Activated CD8-positive, alpha-beta T cell treated with anti-CD3 and anti-CD28 coated beads, Interleukin-2, amount 10 ng/mL, durations not matched to agents 7 days and 5 days (primary cell): ENCODE measurements at regions not wholly inside any gene's neighbourhood (a gene's known extent, or its start where the extent isn't known, plus 50 kb on each side); places are given as distances from the start of the nearest gene placed in this dataset.

Experiments used
- ATAC-seq: fragments of 150-1000 bp; cut with Tn5 transposase; one replicate; pipeline ENCODE4 v1.10.0; 2021; ENCODE audit warnings: moderate library complexity
- CTCF ChIA-PET: fragments of 350-600 bp; sonication (Branson Sonifier 250); formaldehyde crosslinking; loops from one replicate; lab custom pipeline; 2021; ENCODE audit warnings: antibody characterized with exemption; lab: Charles Lee
- POLR2A ChIA-PET: fragments of 350-600 bp; sonication (Branson Sonifier 250); formaldehyde crosslinking; loops from one replicate; lab custom pipeline; 2021; ENCODE audit warnings: antibody characterized with exemption; lab: Charles Lee
- DNase-seq: peaks from one replicate; pipeline ENCODE4 v3.0.0-alpha.2; 2020
- H3K27ac Mint-ChIP-seq: one replicate; pipeline ENCODE4 v1.8.0; 2021; ENCODE audit warnings: mild to moderate bottlenecking, mixed read lengths
- H3K27me3 Mint-ChIP-seq: one replicate; pipeline ENCODE4 v1.8.0; 2021; ENCODE audit warnings: low read depth, mixed read lengths
- H3K36me3 Mint-ChIP-seq: one replicate; pipeline ENCODE4 v1.8.0; 2021; ENCODE audit warnings: low read depth, mixed read lengths
- H3K4me1 Mint-ChIP-seq: one replicate; pipeline ENCODE4 v1.8.0; 2021; ENCODE audit warnings: low read depth, mixed read lengths
- H3K4me3 Mint-ChIP-seq: one replicate; pipeline ENCODE4 v1.8.0; 2021; ENCODE audit warnings: mild to moderate bottlenecking, mixed read lengths
- H3K9me3 Mint-ChIP-seq: one replicate; pipeline ENCODE4 v1.8.0; 2022; ENCODE audit warnings: mixed read lengths; ENCODE audit not compliant: insufficient read depth

DNA sequence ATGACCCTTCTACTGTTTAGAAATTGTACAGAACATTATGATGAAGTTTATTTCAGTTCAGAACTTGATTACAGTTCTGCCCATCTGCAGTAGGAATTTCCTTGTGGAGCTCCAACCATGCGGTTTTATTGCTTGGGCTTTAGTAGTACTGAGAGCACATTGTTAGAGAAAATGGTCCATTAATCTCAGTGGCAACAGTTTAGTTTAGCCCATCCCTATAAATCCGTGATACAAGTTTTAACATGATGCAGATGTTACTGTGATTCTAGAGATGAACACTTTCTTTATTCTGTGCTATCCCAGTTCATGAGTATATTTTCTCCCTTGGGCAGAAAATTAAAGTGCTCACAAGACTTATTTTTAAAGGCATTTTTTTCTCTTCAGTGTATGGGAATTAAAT, 84.8 kb upstream of the FZD8 start:
- H3K27ac Mint-ChIP-seq: no peak overlapping the region
- CTCF ChIA-PET: no interaction called here
- H3K36me3 Mint-ChIP-seq: no peaks in the 10 kb centered on the region
- ATAC-seq (no peak), DNase-seq (no peak)
- H3K27me3 Mint-ChIP-seq: no peaks in the 10 kb centered on the region
- no peaks in the 10 kb centered on the region for H3K4me1 Mint-ChIP-seq
- H3K4me3 Mint-ChIP-seq: no peak overlapping the region
- H3K9me3 Mint-ChIP-seq: no peaks in the 10 kb centered on the region
- POLR2A ChIA-PET: no interaction called here

DNA sequence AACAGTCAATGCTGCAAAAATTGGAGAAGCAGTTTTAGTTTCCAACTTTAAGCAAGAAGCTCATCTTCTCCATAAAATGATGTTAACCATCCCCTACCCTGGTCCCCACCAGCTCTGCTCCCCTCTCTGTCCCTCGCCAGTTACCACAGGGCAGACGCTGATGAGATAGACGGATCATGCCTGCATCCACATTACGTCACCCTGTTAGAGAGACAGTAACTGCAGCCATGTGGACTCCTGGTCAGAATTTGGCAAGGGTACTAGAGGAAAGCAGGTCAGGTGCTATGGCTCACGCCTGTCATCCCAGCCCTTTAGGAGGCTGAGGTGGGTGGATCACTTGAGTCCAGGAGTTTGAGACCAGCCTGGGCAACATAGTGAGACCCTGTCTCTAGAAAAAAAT, 81.9 kb upstream of the FZD8 start:
- POLR2A ChIA-PET: no interaction called here

DNA sequence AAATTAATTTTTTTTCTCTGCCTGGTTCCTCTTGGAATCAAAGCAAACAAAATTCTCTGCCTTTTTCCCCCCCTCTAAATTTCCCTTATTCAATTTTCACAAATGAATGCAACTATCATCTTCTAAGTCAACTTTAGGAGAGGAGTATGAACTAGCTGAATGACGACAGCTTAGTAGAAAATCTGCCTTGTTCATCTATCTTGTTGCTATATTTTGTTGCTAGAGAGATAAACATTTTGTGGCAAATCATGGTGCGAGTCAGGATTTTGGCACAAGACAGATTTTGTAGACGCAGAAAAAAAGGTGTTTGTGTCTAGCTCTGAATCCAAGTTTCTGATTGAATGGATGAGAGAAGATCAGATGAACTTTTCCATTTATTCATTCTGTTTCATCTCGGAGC, 81.0 kb upstream of the FZD8 start:
- H3K36me3 Mint-ChIP-seq: no peaks in the 10 kb centered on the region

More for the DNA sequence above, 81.9 kb upstream of the FZD8 start:
- H3K27ac Mint-ChIP-seq: no peak overlapping the region
- H3K4me1 Mint-ChIP-seq: no peaks in the 10 kb centered on the region
- H3K4me3 Mint-ChIP-seq: no peak overlapping the region
- no peaks in the 10 kb centered on the region for H3K36me3 Mint-ChIP-seq
- no peaks in the 10 kb centered on the region for H3K9me3 Mint-ChIP-seq
- DNase-seq: no peak
- CTCF ChIA-PET: no interaction called here
- no peak for ATAC-seq
- H3K27me3 Mint-ChIP-seq: no peaks in the 10 kb centered on the region

DNA sequence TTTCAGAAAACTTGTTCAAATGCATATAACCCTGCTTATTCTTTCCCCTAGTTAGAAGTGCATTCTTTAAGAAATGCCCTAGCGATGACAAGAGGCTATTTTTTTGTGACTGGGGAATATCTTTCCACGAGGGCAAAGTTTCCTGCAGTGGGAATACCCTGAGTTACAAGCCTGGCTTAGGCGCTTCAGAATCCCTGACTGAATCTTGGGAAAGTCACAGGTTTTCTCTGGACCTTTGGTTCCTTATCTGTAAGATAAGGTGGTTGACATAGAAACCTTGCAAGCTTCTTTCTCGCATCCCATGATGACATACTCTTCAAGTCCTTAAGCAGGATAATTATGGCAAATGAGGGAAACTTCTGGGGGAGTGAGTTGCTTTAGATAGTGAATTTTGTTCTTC, 80.5 kb upstream of the FZD8 start:
- H3K9me3 Mint-ChIP-seq: no peaks in the 10 kb centered on the region
- no peaks in the 10 kb centered on the region for H3K4me1 Mint-ChIP-seq
- H3K27me3 Mint-ChIP-seq: no peaks in the 10 kb centered on the region
- DNase-seq (no peak), ATAC-seq (no peak)
- H3K4me3 Mint-ChIP-seq: no peak overlapping the region
- POLR2A ChIA-PET: no interaction called here
- no peaks in the 10 kb centered on the region for H3K36me3 Mint-ChIP-seq
- CTCF ChIA-PET: no interaction called here
- H3K27ac Mint-ChIP-seq: no peak overlapping the region

More for the DNA sequence above, 81.0 kb upstream of the FZD8 start:
- ATAC-seq (no peak), DNase-seq (no peak)
- H3K4me1 Mint-ChIP-seq: no peaks in the 10 kb centered on the region
- CTCF ChIA-PET: no interaction called here
- H3K27ac Mint-ChIP-seq: no peak overlapping the region
- H3K9me3 Mint-ChIP-seq: no peaks in the 10 kb centered on the region
- no peak overlapping the region for H3K4me3 Mint-ChIP-seq
- POLR2A ChIA-PET: no interaction called here
- no peaks in the 10 kb centered on the region for H3K27me3 Mint-ChIP-seq

DNA sequence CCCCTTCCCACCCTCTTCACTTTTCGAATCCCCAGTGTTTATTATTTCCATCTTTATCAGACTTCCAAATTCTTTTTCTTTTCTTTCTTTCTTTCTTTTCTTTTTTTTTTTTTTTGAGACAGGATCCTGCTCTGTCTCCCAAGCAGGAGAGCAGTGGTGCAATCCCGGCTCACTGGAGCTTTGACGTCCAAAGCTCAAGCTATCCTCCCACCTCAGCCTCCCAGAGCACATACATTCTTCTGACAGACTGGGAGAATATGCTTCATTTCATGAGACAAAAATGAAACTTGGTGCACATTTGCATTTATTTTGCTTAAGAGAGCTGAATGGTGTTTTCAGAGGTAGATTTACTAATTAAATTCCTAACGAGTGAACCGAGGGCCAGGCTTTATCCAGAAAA, 80.1 kb upstream of the FZD8 start:
- POLR2A ChIA-PET: no interaction called here
- Mint-ChIP-seq H3K9me3 (no peaks in the 10 kb centered on the region), H3K27ac (no peak overlapping the region), H3K4me3 (no peak overlapping the region), H3K36me3 (no peaks in the 10 kb centered on the region), H3K27me3 (no peaks in the 10 kb centered on the region), H3K4me1 (no peaks in the 10 kb centered on the region)
- DNase-seq (no peak), ATAC-seq (no peak)
- CTCF ChIA-PET: no interaction called here

DNA sequence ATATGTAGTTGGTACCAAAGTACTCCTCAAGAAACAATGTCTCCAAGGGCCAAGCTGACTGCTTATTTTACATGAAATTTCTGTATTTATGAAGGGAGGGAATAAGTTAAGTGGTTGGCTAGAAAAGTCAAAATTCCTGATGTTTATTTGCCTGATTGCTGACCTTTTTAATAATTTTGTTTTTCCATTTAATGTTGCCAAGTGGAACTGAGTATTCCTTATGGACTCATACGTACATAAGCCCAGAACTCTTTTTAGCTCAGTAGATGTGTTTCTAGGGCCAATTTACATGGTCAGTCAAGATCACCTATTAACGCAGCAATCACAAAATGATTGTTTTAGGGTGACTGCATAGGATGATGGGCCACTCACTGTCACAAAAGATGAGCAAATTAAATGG, 78.3 kb upstream of the FZD8 start:
- Mint-ChIP-seq H3K27me3 (no peaks in the 10 kb centered on the region), H3K27ac (no peak overlapping the region), H3K4me1 (no peaks in the 10 kb centered on the region), H3K4me3 (no peak overlapping the region), H3K36me3 (no peaks in the 10 kb centered on the region), H3K9me3 (no peaks in the 10 kb centered on the region)
- ChIA-PET POLR2A (no interaction called here), CTCF (no interaction called here)
- ATAC-seq (no peak), DNase-seq (no peak)

DNA sequence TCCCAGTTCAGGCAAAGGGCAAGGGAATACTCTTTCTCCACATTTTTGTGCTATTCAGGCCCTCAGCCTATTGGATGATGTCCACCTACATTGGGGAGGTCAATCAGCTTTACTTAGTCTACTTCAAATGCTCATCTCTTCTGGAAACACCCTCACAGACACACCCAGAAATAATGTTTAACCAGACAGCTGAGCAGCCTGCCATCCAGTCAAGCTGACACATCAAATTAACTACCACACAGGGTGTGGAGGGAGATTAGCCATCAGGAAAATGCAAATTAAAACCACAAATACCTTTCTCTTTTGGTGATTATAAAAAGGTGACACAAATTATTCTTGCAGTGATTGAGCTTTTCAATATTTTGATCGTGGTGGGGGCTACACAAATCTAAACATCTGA, 74.7 kb upstream of the FZD8 start:
- DNase-seq (no peak), ATAC-seq (no peak)
- no peak overlapping the region for H3K27ac Mint-ChIP-seq
- no peaks in the 10 kb centered on the region for H3K27me3 Mint-ChIP-seq
- no peaks in the 10 kb centered on the region for H3K4me1 Mint-ChIP-seq
- H3K36me3 Mint-ChIP-seq: no peaks in the 10 kb centered on the region
- no peak overlapping the region for H3K4me3 Mint-ChIP-seq
- ChIA-PET POLR2A (no interaction called here), CTCF (no interaction called here)
- H3K9me3 Mint-ChIP-seq: no peaks in the 10 kb centered on the region

DNA sequence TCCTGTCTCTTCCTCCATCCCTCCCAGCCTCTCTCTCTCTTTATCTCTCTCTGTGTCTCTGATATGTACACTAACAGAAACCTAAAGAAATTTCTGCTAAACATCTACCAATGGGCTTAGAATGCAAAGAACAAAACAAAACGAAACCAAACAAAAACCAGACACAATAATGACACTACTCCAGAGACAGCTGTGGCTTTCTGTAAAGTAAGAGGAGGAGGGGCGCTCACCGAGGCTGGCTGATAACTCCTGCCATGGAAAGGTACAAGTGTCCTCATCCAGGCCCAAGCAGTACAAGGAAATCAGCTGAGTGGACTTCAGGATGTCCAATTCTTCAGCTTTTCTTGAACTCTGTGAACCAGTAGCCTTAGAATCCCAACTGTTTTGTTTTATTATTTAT, 70.4 kb upstream of the FZD8 start:
- no peak overlapping the region for H3K4me3 Mint-ChIP-seq
- no peaks in the 10 kb centered on the region for H3K9me3 Mint-ChIP-seq
- H3K36me3 Mint-ChIP-seq: no peaks in the 10 kb centered on the region
- no peaks in the 10 kb centered on the region for H3K4me1 Mint-ChIP-seq
- H3K27ac Mint-ChIP-seq: no peak overlapping the region
- CTCF ChIA-PET: no interaction called here
- POLR2A ChIA-PET: no interaction called here
- no peak for ATAC-seq
- DNase-seq: no peak
- no peaks in the 10 kb centered on the region for H3K27me3 Mint-ChIP-seq

DNA sequence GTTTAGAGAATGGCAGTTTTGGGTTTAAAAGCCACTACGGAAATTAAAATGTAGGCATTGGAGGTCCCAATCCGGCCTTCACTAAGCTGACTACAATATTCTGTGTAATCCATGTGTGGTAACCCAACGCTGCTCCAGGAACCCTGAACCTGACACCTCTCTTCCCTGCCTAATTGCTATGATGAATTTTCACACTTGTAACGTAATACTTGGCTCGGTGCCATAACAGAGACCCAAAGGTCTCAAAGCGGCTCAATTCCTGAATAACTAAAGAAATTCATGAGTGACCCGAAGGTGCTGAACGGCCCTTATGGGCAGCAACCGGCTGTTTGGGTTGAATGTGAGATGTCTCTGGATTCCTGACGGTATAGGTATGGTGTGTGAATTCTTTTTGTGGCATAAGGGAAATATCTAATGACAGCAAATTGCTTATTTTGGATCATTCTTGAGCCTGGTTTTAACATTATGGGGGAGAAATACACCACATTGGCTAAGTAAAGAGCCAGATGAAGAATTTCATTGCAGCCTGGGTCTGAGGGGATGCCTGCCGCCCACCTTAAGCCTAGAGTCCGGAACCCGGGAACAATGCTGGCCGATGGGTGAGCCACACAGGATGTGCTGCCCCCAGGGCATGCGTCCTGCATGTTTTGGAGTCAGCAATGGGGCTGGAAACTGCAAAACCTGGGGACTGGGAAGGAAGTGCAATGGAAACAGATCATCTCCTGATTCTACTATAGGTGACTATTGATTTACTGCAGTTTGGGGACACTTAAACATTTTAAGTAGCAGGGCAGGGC, 69.7 kb upstream of the FZD8 start:
- H3K27ac Mint-ChIP-seq: no peak overlapping the region
- H3K4me3 Mint-ChIP-seq: no peak overlapping the region
- H3K4me1 Mint-ChIP-seq: no peaks in the 10 kb centered on the region
- ChIA-PET POLR2A (no interaction called here), CTCF (no interaction called here)
- DNase-seq (no peak), ATAC-seq (no peak)
- no peaks in the 10 kb centered on the region for H3K9me3 Mint-ChIP-seq
- no peaks in the 10 kb centered on the region for H3K36me3 Mint-ChIP-seq
- H3K27me3 Mint-ChIP-seq: no peaks in the 10 kb centered on the region

DNA sequence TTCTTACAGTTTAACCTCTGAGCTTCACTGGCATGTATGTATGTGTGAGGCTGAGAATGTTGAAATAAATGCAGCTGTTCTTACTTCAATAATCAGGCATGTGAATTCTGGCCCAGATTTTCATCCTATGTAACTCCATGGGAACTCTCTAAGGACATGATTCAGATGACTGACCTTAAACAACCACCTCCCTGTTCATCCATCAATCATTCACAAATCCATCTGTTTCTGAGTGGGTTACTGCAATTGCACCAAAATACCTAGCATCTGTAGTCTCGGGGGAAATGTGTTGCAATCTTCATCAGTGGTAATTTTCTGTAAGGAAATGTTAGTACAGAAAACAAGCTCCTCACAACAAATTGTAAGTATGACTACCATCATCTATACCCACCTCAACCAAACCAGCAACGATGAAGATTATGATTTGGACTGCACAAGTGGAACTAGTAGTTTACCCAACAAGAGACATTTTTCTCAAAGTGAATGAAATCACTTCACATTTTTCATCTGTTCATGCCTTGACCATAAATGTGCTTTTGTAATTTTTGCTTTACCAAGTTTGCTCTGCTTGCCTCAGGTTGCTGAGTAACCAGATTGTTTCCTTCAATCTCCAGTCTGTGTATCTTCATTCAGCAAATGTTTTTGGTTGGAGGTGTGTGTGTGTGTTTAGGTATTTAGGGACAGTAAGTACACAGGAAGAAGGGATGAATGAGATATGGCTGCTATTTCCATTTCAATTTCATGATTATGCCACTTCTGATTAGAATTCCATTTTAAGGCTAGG, 65.7 kb upstream of the FZD8 start:
- ChIA-PET CTCF (no interaction called here), POLR2A (no interaction called here)
- Mint-ChIP-seq H3K4me1 (no peaks in the 10 kb centered on the region), H3K27ac (no peak overlapping the region), H3K27me3 (no peaks in the 10 kb centered on the region), H3K4me3 (no peak overlapping the region), H3K9me3 (no peaks in the 10 kb centered on the region), H3K36me3 (no peaks in the 10 kb centered on the region)
- DNase-seq (no peak), ATAC-seq (no peak)

DNA sequence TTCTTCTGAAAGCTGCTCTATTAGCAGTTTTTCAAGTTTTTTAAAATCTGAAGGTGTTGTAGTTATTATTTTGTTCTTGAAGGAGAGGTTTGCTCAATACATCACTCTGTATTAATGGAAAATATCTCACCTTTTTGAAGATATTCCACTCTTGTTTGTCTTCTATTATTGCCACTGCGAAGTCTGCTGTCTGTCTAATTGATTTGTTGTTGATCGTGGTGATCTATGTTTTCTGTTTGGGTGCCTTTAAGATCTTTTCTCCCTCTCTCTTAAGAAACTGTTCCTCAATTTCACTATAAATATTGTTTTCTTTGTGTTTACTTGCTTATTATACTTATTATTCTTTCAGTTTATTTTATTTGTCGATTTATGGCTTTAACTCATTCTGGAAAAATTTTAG, 64.9 kb upstream of the FZD8 start:
- POLR2A ChIA-PET: no interaction called here

DNA sequence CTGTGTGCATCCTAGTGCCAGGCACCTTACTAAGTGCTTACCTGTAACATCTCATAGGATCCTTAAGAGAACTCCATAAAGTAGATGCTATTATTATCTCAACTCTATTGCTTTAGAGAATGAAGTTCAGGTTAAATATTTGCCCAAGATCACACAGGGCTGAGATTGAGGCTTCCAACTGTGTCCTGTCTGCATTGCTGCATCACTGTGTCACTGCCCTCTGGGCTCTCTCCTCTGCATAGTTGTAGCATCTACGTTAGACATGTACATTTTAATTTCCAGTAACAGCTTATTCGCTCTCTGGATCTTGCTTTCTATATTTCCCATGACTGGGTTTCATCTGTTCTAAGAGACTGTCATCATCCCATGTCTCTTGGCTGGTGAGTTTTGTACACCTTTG, 63.6 kb upstream of the FZD8 start:
- no peaks in the 10 kb centered on the region for H3K36me3 Mint-ChIP-seq
- no peak for ATAC-seq
- H3K27me3 Mint-ChIP-seq: no peaks in the 10 kb centered on the region
- no peak overlapping the region for H3K27ac Mint-ChIP-seq
- CTCF ChIA-PET: no interaction called here
- no peaks in the 10 kb centered on the region for H3K4me1 Mint-ChIP-seq
- H3K9me3 Mint-ChIP-seq: no peaks in the 10 kb centered on the region
- POLR2A ChIA-PET: no interaction called here
- H3K4me3 Mint-ChIP-seq: no peak overlapping the region
- DNase-seq: no peak

More for the DNA sequence above, 64.9 kb upstream of the FZD8 start:
- Mint-ChIP-seq H3K4me3 (no peak overlapping the region), H3K27ac (no peak overlapping the region), H3K36me3 (no peaks in the 10 kb centered on the region), H3K4me1 (no peaks in the 10 kb centered on the region), H3K9me3 (no peaks in the 10 kb centered on the region), H3K27me3 (no peaks in the 10 kb centered on the region)
- no peak for ATAC-seq
- no peak for DNase-seq
- CTCF ChIA-PET: no interaction called here
